GM21526 (cell line): ENCODE measurements at regions not wholly inside any gene's neighbourhood (a gene's known extent, or its start where the extent isn't known, plus 50 kb on each side); places are given as distances from the start of the nearest gene placed in this dataset.
"Not testable (repeated sequence)": the region's sequence is repeated elsewhere in the genome, so short reads cannot be mapped to it uniquely, and the experiment has no call there.

Source experiments
- ATAC-seq: cut with Tn5 transposase; IDR thresholded peaks from one replicate; pipeline ENCODE4 v1.9.1; 2021; ENCODE audit warnings: moderate library complexity; ENCODE audit not compliant: unreplicated experiment, low FRiP score

GRCh38 chr4:85152480-85152879, 186.0 kb upstream of the WDFY3 start:
- ATAC-seq, result no peak

DNA sequence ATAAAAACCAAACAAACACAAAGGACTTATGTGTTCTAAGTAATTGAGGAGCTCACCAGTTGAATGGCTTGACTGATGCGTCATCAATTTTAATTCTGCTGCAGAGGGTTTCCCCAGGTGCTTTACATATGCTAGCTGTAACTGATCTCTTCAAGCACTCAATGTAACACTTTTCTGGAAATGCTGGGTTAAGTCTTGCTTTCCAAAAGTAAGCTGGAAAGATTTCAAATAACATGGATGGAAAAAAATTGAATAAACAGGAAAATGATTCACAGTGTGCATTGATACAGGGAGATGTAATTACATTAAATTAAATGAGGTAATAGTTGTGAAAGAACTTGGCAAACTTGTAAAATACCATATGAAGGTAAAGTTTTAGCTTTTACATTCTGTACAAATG, 186.7 kb upstream of the WDFY3 start:
- ATAC-seq, result no peak

GRCh38 chr4:85154591-85154990, 188.1 kb upstream of the WDFY3 start:
- no peak for ATAC-seq

DNA sequence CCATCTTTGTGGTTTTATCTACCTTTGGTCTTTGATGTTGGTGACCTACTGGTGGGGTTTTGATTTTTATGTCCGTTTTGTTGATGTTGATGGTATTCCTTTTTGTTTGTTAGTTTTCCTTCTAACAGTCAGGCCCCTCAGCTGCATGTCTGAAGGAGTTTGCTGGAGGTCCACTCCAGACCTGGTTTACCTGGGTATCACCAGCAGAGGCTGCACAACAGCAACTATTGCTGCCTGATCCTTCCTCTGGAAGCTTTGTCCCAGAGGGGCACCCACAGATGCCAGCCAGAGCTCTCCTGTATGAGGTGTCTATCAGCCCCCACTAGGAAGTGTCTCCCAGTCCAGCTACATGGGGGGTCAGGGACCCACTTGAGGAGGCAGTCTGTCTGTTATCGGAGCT, 199.3 kb upstream of the WDFY3 start:
- ATAC-seq, result no peak

DNA sequence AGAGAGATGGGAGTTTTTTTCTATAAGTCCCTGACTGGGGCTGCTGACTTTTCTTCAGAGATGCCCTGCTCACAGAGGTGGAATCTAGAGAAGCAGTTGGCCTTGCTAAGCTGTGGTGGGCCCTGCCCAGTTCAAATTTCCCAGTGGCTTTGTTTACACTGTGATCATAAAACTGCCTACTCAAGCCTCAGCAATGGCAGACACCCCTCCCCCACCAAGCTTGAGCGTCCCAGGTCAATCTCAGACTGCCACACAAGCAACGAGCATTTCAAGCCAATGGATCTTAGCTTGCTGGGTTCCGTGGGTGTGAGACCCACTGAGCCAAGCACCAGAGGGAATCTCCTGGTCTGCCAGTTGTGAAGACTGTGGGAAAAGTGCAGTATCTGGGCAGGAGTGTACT, 199.8 kb upstream of the WDFY3 start:
- no peak for ATAC-seq

DNA sequence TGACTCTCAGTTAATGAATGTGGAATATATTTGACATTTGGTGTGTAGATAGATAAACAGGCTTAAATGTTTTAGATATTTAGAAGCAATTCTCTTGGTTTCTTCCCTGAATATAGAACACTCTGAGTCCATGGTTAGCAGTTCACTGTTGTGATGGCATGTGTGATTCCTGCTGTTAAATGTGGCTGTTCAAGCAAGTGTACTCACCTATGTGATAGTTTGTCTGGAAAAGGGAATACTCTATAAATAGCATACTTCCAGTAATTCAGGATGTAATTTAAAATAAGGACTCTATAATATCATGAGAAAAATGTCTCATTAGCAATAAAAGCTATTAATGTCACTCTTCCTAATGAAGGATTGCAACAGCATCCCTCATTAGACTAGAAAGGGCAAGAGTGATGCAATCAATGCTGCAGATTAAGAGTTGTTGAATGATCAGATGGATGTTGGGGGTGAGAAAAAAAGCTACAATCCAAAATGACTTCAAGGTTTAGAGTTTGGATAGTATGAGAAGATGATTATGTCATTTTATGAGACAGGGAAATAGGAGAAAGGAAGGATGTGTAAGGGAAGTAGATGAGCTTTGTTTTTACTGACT, 201.8 kb upstream of the WDFY3 start:
- no peak for ATAC-seq

- ATAC-seq, result no peak
Measured at GRCh38 chr4:85170241-85170640, 203.8 kb upstream of the WDFY3 start.

- ATAC-seq, result no peak
Measured at GRCh38 chr4:85175190-85175589, 208.7 kb upstream of the WDFY3 start.

DNA sequence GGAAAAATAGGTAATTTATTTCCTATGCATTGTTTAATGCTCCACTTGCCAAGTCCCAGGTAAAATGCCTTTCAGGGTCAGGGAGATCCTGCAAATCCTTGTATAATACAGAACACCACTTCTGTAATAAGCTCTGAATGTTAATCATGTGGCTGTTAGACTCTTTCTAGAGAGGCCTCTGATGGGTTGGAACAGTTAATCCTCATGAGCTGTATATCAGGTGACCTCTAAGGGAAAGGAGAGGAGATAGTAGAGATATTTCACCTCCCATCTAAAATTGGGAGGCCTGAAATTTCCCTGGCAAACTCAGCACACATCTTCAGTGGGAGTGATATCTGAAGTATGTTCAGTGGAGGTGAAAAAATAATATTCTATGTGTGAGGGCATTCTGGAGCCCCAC, 210.6 kb upstream of the WDFY3 start:
- ATAC-seq, result no peak

GRCh38 chr4:85177679-85178078, 211.2 kb upstream of the WDFY3 start:
- no peak for ATAC-seq

DNA sequence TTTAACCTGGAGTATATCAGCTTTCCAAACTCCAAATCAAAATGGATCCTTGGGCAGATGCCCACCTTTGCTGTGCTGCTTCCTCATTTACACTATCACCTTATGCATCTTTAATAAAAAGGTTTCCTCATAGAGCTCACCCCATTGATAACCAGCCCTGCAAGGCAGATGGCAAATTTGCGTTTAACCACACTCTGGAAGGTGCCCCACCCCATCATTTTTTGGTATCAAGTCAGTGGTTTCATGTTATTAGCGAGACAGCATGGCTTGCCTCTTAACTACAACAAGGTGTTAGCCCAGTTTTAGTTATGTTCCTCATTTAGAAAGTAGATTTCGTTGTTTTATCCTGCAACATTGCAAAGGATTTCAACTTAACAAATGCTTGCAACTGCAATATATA, 214.0 kb upstream of the WDFY3 start:
- ATAC-seq, result no peak

GRCh38 chr4:85187106-85187505, 220.6 kb upstream of the WDFY3 start:
- ATAC-seq, result no peak

- ATAC-seq, result not testable (repeated sequence)
Measured at GRCh38 chr4:85196015-85196414, 229.5 kb upstream of the WDFY3 start.

GRCh38 chr4:85200106-85200505, 233.6 kb upstream of the WDFY3 start:
- no peak for ATAC-seq

GRCh38 chr4:85209161-85209560, 242.7 kb upstream of the WDFY3 start:
- ATAC-seq, result no peak

DNA sequence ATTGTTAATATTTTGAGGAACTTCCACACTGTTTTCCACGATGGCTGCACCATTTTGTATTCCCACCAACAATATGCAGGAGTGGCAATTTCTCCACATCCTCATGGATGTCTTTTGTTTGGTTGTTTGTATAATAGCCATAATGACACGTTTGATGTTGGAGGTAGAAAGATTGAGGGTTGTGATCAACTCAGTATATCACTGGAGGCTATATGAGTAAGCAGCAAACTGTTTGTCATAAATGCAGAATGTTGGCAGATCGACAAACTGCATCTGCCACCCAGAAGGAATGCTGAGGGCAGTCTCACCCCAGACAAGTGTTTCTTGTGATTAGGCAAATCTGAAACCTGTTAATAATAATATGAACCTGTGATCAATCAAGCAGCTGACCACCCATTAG, 243.9 kb upstream of the WDFY3 start:
- ATAC-seq, result no peak

GRCh38 chr4:85216571-85216970, 250.1 kb upstream of the WDFY3 start:
- ATAC-seq, result not testable (repeated sequence)

DNA sequence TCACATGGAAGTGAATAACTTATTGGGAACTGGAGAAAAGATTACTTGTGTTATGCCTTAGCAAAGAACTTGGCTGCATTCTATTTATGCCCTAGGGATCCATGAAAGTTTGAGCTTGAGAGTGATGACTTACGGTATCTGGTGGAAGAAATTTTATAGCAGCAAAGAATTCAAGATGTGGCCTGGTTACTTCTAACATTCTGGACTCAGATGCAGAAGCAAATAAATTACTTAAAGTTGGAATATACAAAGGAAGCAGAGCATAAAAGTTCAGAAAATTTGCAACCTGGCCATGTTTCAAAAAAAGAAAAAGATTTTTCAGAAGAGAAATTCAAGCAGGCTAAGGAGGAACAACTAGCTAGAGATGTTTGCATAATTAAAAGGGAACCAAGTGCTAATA, 252.3 kb upstream of the WDFY3 start:
- ATAC-seq, result no peak

GRCh38 chr4:85221606-85222005, 253.3 kb upstream of the ARHGAP24 start:
- ATAC-seq, result no peak

GRCh38 chr4:85222561-85222960, 252.4 kb upstream of the ARHGAP24 start:
- no peak for ATAC-seq

GRCh38 chr4:85228264-85228663, 246.7 kb upstream of the ARHGAP24 start:
- no peak for ATAC-seq

- no peak for ATAC-seq
Measured at GRCh38 chr4:85233516-85233915, 241.4 kb upstream of the ARHGAP24 start.

DNA sequence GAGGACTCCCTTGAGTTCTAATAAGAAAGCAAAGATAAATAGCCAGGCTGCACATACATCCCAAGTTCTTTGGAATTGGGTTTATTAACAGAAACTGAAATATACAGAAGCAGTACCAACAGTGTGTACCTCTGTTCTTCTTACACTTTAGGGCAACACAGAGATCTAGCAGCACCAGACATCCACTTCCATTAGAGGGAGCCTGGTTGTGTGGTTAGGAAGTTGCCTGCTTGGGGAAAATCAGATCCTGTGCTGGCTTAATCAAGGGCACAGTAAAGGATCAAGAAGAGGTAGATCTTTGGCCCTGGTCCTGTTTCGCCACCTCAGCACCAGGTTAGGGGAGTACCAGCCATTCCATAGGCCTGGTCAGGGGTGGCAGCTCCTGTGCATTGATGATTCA, 231.1 kb upstream of the ARHGAP24 start:
- ATAC-seq, result no peak
